Fibroblast of lung (primary cell): ENCODE measurements at regions not wholly inside any gene's neighbourhood (a gene's known extent, or its start where the extent isn't known, plus 50 kb on each side); places are given as distances from the start of the nearest gene placed in this dataset.

Source experiments
- DNase-seq, 2 donors: peaks; one replicate each; pipeline versions ENCODE4 v3.0.0 to v3.0.0-alpha.2; 2010; ENCODE audit warnings: low read depth in 2 of 2
- H2AFZ ChIP-seq: 2 replicates; pipeline ENCODE4 v1.5.1; 2012; ENCODE audit warnings: low read length, control low read depth, inconsistent platforms
- H3K27ac ChIP-seq: 2 replicates; pipeline ENCODE4 v1.5.1; 2011; ENCODE audit warnings: low read length, control low read depth; ENCODE audit not compliant: insufficient read depth
- H3K27me3 ChIP-seq: 2 replicates; pipeline ENCODE4 v1.5.1; 2011; ENCODE audit warnings: mild to moderate bottlenecking, low read length; ENCODE audit not compliant: control insufficient read depth, insufficient read depth
- H3K36me3 ChIP-seq: 2 replicates; pipeline ENCODE4 v1.5.1; 2011; ENCODE audit warnings: low read length; ENCODE audit not compliant: control insufficient read depth, insufficient read depth
- H3K4me1 ChIP-seq: 2 replicates; pipeline ENCODE4 v1.5.1; 2011; ENCODE audit warnings: low read length; ENCODE audit not compliant: control insufficient read depth, insufficient read depth; ENCODE audit errors: extremely low read depth
- H3K4me2 ChIP-seq: 2 replicates; pipeline ENCODE4 v1.5.1; 2011; ENCODE audit warnings: low read length, control low read depth; ENCODE audit not compliant: insufficient read depth; ENCODE audit errors: extremely low read depth
- H3K4me3 ChIP-seq, 4 experiments: fragments of 200-600 bp in 1 of 4; sonication (generic) in 1 of 4; replicated peaks in 1 of 4; 2 replicates each; pipeline ENCODE4 v1.5.1; 2011 to 2016; ENCODE audit warnings: low read length in 4 of 4, low read depth in 3 of 4, mild to moderate bottlenecking in 3 of 4, control low read depth in 2 of 4, inconsistent platforms in 1 of 4, mixed read lengths in 1 of 4; ENCODE audit not compliant: insufficient read depth in 1 of 4; ENCODE audit errors: control extremely low read depth in 1 of 4
- H3K79me2 ChIP-seq: 2 replicates; pipeline ENCODE4 v1.5.1; 2012; ENCODE audit warnings: mild to moderate bottlenecking, low read length, inconsistent platforms; ENCODE audit not compliant: control insufficient read depth, insufficient read depth
- H3K9ac ChIP-seq: 2 replicates; pipeline ENCODE4 v1.5.1; 2011; ENCODE audit warnings: mild to moderate bottlenecking, low read length, control low read depth; ENCODE audit not compliant: insufficient read depth
- H3K9me3 ChIP-seq: 2 replicates; pipeline ENCODE4 v1.5.1; 2012; ENCODE audit warnings: low read depth, low read length; ENCODE audit not compliant: control insufficient read depth, insufficient read depth
- H4K20me1 ChIP-seq: 2 replicates; pipeline ENCODE4 v1.5.1; 2011; ENCODE audit warnings: low read length; ENCODE audit not compliant: control insufficient read depth, insufficient read depth; ENCODE audit errors: extremely low read depth
- EZH2 ChIP-seq: IDR thresholded peaks from 2 replicates; pipeline ENCODE4 v1.5.1; 2012; ENCODE audit warnings: low read length, control low read depth, mild to moderate bottlenecking; ENCODE audit errors: missing control alignments
- TF ChIP-seq, protein P1 (sequence below), 2 donors: IDR thresholded peaks in 1 of 2; conservative IDR thresholded peaks in 1 of 2; 1 replicate in 1 of 2; 2 replicates in 1 of 2; pipeline ENCODE4 v1.5.1; 2011 to 2012; ENCODE audit warnings: low read length in 2 of 2, control low read depth in 1 of 2, inconsistent platforms in 1 of 2, low read depth in 1 of 2, mild to moderate bottlenecking in 1 of 2

DNA sequence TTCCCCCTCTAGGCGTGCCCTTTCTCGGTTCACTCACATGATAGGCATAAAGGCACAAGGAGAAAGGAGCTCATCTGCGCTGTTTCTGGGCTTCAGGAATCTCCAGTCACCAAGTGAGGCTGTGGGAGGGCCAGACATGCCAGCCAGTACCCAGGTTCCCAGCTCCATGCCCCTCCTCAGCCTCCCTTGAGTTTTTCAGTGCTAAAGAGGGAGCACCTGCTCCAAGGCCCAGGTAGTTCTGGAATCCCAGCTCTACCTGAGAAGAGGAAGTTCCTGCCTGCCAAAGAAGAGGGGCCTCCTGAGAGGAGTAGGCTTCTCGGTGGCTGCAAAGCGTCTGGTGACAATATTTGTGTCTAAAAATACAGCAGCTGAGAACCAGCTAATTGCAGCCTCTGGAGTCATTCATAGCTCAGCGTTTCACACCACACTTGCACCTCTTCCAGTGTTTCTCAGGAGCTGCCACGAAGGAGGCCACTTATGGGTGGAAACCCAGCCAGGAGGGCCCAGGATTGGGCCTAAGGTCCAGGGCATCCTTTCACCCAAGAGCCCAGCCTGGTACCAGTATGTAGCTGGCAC lies 197.4 kb downstream of the TRIM29 start:
- no peak for DNase-seq
- Histone ChIP-seq H3K9ac (no peak overlapping the region), H3K27me3 (no peaks in the 10 kb centered on the region), H3K4me1 (no peaks in the 10 kb centered on the region), H3K27ac (no peak overlapping the region), H3K36me3 (no peaks in the 10 kb centered on the region), H3K4me2 (no peak overlapping the region), H3K9me3 (no peaks in the 10 kb centered on the region), H3K79me2 (no peaks in the 10 kb centered on the region), H3K4me3 (no peak overlapping the region), H4K20me1 (no peaks in the 10 kb centered on the region), H2AFZ (no peak overlapping the region)
- no peak for TF ChIP-seq EZH2
- TF ChIP-seq, protein P1, sequence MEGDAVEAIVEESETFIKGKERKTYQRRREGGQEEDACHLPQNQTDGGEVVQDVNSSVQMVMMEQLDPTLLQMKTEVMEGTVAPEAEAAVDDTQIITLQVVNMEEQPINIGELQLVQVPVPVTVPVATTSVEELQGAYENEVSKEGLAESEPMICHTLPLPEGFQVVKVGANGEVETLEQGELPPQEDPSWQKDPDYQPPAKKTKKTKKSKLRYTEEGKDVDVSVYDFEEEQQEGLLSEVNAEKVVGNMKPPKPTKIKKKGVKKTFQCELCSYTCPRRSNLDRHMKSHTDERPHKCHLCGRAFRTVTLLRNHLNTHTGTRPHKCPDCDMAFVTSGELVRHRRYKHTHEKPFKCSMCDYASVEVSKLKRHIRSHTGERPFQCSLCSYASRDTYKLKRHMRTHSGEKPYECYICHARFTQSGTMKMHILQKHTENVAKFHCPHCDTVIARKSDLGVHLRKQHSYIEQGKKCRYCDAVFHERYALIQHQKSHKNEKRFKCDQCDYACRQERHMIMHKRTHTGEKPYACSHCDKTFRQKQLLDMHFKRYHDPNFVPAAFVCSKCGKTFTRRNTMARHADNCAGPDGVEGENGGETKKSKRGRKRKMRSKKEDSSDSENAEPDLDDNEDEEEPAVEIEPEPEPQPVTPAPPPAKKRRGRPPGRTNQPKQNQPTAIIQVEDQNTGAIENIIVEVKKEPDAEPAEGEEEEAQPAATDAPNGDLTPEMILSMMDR (conservative IDR thresholded peaks at IDR 0.05 in 1 of 2, IDR thresholded peaks at IDR 0.05 in 1 of 2; ENCODE audit: low read depth in 1 of 2, low read length in 2 of 2), result no peak

DNA sequence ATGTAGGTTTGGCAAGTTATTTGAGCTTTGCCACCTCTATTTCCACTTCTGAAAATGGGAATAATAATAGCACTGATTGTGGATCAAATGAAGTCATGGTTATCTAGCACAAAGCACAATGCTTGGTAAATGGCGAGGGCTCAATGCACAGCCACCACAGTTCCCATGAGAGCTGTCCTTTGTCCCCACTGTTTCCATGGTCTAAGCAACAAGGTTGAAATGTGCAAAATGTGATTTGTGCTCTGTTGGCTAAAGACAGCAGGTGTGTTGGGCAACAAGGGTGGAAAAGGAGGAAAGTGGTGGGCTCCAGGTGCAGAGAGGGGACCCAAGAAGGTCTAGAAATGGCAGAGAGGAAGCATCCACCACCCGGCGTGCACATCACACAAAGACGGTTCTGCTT lies 200.5 kb downstream of the TRIM29 start:
- no peaks in the 10 kb centered on the region for H3K4me1 ChIP-seq
- no peaks in the 10 kb centered on the region for H3K79me2 ChIP-seq
- no peak for TF ChIP-seq EZH2
- TF ChIP-seq, protein P1 (conservative IDR thresholded peaks at IDR 0.05 in 1 of 2, IDR thresholded peaks at IDR 0.05 in 1 of 2; ENCODE audit: low read depth in 1 of 2, low read length in 2 of 2), result no peak
- H3K36me3 ChIP-seq, result no peaks in the 10 kb centered on the region
- H3K27me3 ChIP-seq, result no peaks in the 10 kb centered on the region
- no peak overlapping the region for H3K4me3 ChIP-seq
- H2AFZ ChIP-seq, result no peak overlapping the region
- no peak for DNase-seq
- no peaks in the 10 kb centered on the region for H3K9me3 ChIP-seq
- no peak overlapping the region for H3K9ac ChIP-seq
- H3K27ac ChIP-seq, result no peak overlapping the region
- H3K4me2 ChIP-seq, result no peak overlapping the region
- H4K20me1 ChIP-seq, result no peaks in the 10 kb centered on the region

DNA sequence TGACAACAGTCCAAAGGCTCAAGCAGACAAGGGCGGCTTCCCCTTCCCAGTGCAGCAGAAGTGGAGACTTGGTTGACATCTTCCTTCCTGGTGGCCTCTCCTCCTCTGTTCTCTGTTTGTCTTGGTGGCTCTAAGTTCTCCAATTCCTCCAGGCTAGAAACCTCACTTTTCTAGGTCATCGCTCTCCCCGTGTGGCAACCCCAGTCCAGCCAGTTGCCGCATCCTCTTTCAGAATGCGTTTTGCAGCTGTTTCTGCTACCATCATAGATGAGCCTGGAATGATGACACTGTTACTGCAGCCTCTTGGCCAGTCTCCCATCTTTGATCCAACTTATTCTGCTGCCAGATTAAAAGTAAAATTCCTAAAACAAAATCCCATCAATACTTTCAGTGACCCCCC lies 201.5 kb downstream of the TRIM29 start:
- Histone ChIP-seq H3K27ac (no peak overlapping the region), H3K36me3 (no peaks in the 10 kb centered on the region), H3K9ac (no peak overlapping the region), H4K20me1 (no peaks in the 10 kb centered on the region), H3K9me3 (no peaks in the 10 kb centered on the region), H3K4me1 (no peaks in the 10 kb centered on the region), H3K27me3 (no peaks in the 10 kb centered on the region), H3K4me2 (no peak overlapping the region), H3K79me2 (no peaks in the 10 kb centered on the region), H3K4me3 (no peak overlapping the region), H2AFZ (no peak overlapping the region)
- TF ChIP-seq, protein P1 (conservative IDR thresholded peaks at IDR 0.05 in 1 of 2, IDR thresholded peaks at IDR 0.05 in 1 of 2; ENCODE audit: low read depth in 1 of 2, low read length in 2 of 2), result no peak
- TF ChIP-seq EZH2, result no peak
- no peak for DNase-seq
